ENCODE measurements at regions not wholly inside any gene's neighbourhood (a gene's known extent, or its start where the extent isn't known, plus 50 kb on each side); places are given as distances from the start of the nearest gene placed in this dataset.
A peak's percentile ranks its signal among the peaks of the same experiment; 100 is the strongest.

GRCh38 chr12:59886131-59886733 lies 290.4 kb downstream of the SLC16A7 start:
- H3K9me3 ChIP-seq (ENCODE audit: control insufficient read depth, insufficient read depth, low read length), result no peaks in the 10 kb centered on the region
- H3K27me3 ChIP-seq (ENCODE audit: control insufficient read depth, insufficient read depth, low read length), result no peaks in the 10 kb centered on the region
- no peak for DNase-seq (ENCODE audit: low read depth, low spot score)
- TF ChIP-seq CTCF (IDR thresholded peaks at IDR 0.05; ENCODE audit: low read depth, low read length), result no peak
- no peak overlapping the region for H3K27ac ChIP-seq (ENCODE audit: low read depth, low read length)
- CTCF ChIA-PET, result no interaction called here
- H3K4me3 ChIP-seq (ENCODE audit: low read depth, low read length), result no peak overlapping the region
- POLR2A ChIA-PET, result no interaction called here

GRCh38 chr12:59887178-59887577 lies 291.3 kb downstream of the SLC16A7 start:
- H3K27ac ChIP-seq (ENCODE audit: low read depth, low read length), result no peak overlapping the region
- CTCF ChIA-PET, result no interaction called here
- no peaks in the 10 kb centered on the region for H3K27me3 ChIP-seq (ENCODE audit: control insufficient read depth, insufficient read depth, low read length)
- no peak overlapping the region for H3K4me3 ChIP-seq (ENCODE audit: low read depth, low read length)
- DNase-seq (ENCODE audit: low read depth, low spot score), result no peak
- no peak for TF ChIP-seq CTCF (IDR thresholded peaks at IDR 0.05; ENCODE audit: low read depth, low read length)
- POLR2A ChIA-PET, result no interaction called here
- H3K9me3 ChIP-seq (ENCODE audit: control insufficient read depth, insufficient read depth, low read length), result no peaks in the 10 kb centered on the region

- no peaks in the 10 kb centered on the region for H3K9me3 ChIP-seq (ENCODE audit: control insufficient read depth, insufficient read depth, low read length)
- POLR2A ChIA-PET, result no interaction called here
- TF ChIP-seq CTCF (IDR thresholded peaks at IDR 0.05; ENCODE audit: low read depth, low read length), result no peak
- DNase-seq (ENCODE audit: low read depth, low spot score), result no peak
- H3K27ac ChIP-seq (ENCODE audit: low read depth, low read length), result no peak overlapping the region
- H3K27me3 ChIP-seq (ENCODE audit: control insufficient read depth, insufficient read depth, low read length), result no peaks in the 10 kb centered on the region
- H3K4me3 ChIP-seq (ENCODE audit: low read depth, low read length), result no peak overlapping the region
- CTCF ChIA-PET, result no interaction called here
These were observed 295.2 kb downstream of the SLC16A7 start for GRCh38 chr12:59890896-59891579.

GRCh38 chr12:59895166-59895775 lies 299.4 kb downstream of the SLC16A7 start:
- H3K4me3 ChIP-seq (ENCODE audit: low read depth, low read length), result no peak overlapping the region
- no peaks in the 10 kb centered on the region for H3K27me3 ChIP-seq (ENCODE audit: control insufficient read depth, insufficient read depth, low read length)
- no peak for DNase-seq (ENCODE audit: low read depth, low spot score)
- no peak overlapping the region for H3K27ac ChIP-seq (ENCODE audit: low read depth, low read length)
- TF ChIP-seq CTCF (IDR thresholded peaks at IDR 0.05; ENCODE audit: low read depth, low read length), result no peak
- H3K9me3 ChIP-seq (ENCODE audit: control insufficient read depth, insufficient read depth, low read length), result no peaks in the 10 kb centered on the region
- ChIA-PET CTCF (no interaction called here), POLR2A (no interaction called here)

GRCh38 chr12:59904874-59905521 lies 309.2 kb downstream of the SLC16A7 start:
- Histone ChIP-seq H3K9me3 (ENCODE audit: control insufficient read depth, insufficient read depth, low read length) (no peaks in the 10 kb centered on the region), H3K27ac (ENCODE audit: low read depth, low read length) (no peak overlapping the region), H3K4me3 (ENCODE audit: low read depth, low read length) (no peak overlapping the region), H3K27me3 (ENCODE audit: control insufficient read depth, insufficient read depth, low read length) (no peaks in the 10 kb centered on the region)
- ChIA-PET POLR2A (no interaction called here), CTCF (no interaction called here)
- TF ChIP-seq CTCF (IDR thresholded peaks at IDR 0.05; ENCODE audit: low read depth, low read length), result no peak
- DNase-seq (ENCODE audit: low read depth, low spot score), result peak; percentile 29
